SKM-1 treated with dmso at 0.1 percent for 144 hours (cell line): ENCODE measurements at regions not wholly inside any gene's neighbourhood (a gene's known extent, or its start where the extent isn't known, plus 50 kb on each side); places are given as distances from the start of the nearest gene placed in this dataset.
A peak's percentile ranks its signal among the peaks of the same experiment; 100 is the strongest.

Experiments
- DNase-seq: peaks from one replicate; lab custom pipeline; 2025; ENCODE audit not compliant: unreplicated experiment; lab: John Stamatoyannopoulos, UW

GRCh38 chr5:60206234-60206633 is 312.7 kb upstream of the PDE4D start:
- DNase-seq: no peak

GRCh38 chr5:60205071-60205470 is 311.5 kb upstream of the PDE4D start:
- no peak for DNase-seq

GRCh38 chr5:60196385-60197113 is 303.0 kb upstream of the PDE4D start:
- DNase-seq: no peak

GRCh38 chr5:60195551-60195950 is 302.0 kb upstream of the PDE4D start:
- no peak for DNase-seq

- DNase-seq: no peak
Measured at GRCh38 chr5:60195083-60195482, 301.6 kb upstream of the PDE4D start.

- DNase-seq: no peak
Measured at GRCh38 chr5:60185231-60186099, 291.9 kb upstream of the PDE4D start.

- no peak for DNase-seq
Measured at GRCh38 chr5:60184606-60185005, 291.1 kb upstream of the PDE4D start.

GRCh38 chr5:60183881-60184280 is 290.4 kb upstream of the PDE4D start:
- DNase-seq: no peak

GRCh38 chr5:60178101-60178500 is 284.6 kb upstream of the PDE4D start:
- no peak for DNase-seq

- DNase-seq: no peak
Measured at GRCh38 chr5:60177596-60177995, 284.1 kb upstream of the PDE4D start.

- DNase-seq: no peak
Measured at GRCh38 chr5:60173667-60174066, 280.1 kb upstream of the PDE4D start.

GRCh38 chr5:60163762-60164161 is 270.2 kb upstream of the PDE4D start:
- DNase-seq: no peak

GRCh38 chr5:60162441-60162840 is 268.9 kb upstream of the PDE4D start:
- no peak for DNase-seq

- DNase-seq: peak; percentile 43
Measured at GRCh38 chr5:60161340-60161934, 267.9 kb upstream of the PDE4D start.

- DNase-seq: no peak
Measured at GRCh38 chr5:60149081-60149480, 255.6 kb upstream of the PDE4D start.

- DNase-seq: no peak
Measured at GRCh38 chr5:60148366-60148765, 254.8 kb upstream of the PDE4D start.

GRCh38 chr5:60147791-60148190 is 254.3 kb upstream of the PDE4D start:
- DNase-seq: no peak

- no peak for DNase-seq
Measured at GRCh38 chr5:60143942-60144549, 250.5 kb upstream of the PDE4D start.

GRCh38 chr5:60141119-60141518 is 247.6 kb upstream of the PDE4D start:
- no peak for DNase-seq

- no peak for DNase-seq
Measured at GRCh38 chr5:60136841-60137240, 243.3 kb upstream of the PDE4D start.

GRCh38 chr5:60131504-60131903 is 238.0 kb upstream of the PDE4D start:
- DNase-seq: no peak

- DNase-seq: no peak
Measured at GRCh38 chr5:60125636-60126035, 232.1 kb upstream of the PDE4D start.
